Embryonic facial prominence (tissue), 1 donor: ENCODE measurements at regions not wholly inside any gene's neighbourhood (a gene's known extent, or its start where the extent isn't known, plus 50 kb on each side); places are given as distances from the start of the nearest gene placed in this dataset.

Experiments
- DNase-seq: peaks from one replicate; pipeline ENCODE4 v3.0.0-alpha.2; 2016; ENCODE audit errors: extremely low spot score

DNA sequence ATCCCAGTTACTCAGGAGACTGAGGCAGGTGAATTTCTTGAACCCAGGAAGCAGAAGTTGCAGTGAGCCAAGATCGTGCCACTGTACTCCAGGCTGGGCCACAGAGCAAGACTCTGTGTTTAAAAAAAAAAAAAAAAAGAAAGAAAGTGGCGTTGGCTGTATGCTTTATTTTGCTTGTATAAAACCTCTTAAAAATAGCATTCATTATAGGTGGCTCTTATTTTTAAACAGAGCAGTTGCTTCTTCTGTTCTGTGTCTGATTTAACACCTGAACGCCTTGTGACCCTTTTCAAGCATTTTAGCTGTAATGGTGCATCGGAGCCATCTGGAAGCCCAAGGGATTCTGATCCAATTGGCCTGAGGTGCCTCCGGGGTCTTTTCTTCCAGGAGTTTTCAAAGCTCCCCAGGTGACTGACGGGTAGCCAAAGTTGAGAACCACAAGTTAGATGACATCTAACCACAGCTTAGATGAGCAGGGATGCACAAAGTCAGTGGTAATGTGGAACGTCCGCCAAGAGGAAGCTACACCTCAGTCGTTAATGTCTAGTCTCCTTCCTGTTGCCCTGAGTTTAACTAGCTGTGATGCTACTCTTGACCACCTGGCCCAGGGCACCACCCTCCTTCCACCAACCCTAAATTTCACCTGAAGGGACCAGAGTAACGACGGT, 274.6 kb upstream of the KLF6 start:
- no peak for DNase-seq

DNA sequence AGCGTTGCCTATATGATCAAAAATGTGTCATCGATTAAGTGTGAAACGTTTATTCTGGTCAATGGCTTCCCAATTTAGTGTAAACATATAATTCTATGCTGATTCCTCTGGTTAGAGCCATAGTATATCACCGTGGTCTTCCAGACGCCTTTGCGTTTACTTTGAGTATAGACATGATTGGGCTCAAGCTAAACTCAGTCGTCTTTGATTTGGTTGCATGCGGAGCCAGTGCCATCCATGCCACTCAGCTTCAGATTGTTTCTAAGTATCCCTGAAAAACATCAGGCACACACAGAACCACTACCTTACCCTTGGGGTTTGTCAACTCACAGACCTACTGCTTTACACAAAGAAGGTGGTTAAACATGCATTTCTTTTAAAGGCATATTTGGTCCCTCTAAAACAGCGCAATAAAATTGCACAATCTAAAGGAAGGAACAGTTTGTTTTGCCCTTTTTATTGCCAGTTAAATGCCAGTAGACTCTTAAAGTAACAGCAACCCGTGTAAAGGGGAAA, 273.6 kb upstream of the KLF6 start:
- no peak for DNase-seq

DNA sequence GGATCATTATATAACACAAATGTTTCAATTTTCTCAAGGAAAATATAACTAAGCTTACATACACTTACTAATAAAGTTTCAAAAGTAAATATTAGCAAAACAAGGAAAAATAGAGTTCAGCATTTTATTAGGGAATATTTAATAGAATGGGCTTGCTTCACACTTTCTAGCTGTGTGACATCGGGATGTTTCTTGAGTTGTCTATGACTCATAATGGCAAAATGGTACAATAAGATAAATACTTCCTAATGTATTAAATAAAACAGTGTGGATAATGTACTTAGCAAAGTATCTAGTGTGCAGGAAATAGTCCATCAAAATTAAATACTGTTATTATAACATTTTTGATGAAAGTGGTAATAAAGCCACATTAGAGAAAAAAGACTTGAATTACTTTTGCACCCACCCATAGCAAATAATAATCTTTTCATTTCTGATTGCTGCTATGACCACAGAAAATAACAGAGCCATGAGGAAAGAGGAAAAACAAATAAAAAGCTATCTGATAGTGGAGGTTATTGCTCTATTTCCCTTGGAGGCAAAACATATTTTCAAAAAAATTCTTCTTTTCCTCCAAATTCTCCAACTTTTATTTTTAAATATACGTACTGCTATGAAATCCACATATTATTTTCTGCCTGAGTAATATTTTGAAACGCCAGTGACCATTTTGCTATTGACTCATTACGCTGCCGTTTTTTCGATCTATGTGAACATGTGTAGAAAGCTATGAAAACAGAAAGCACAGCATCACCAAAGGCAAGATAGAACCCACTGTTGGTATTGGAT, 272.9 kb upstream of the KLF6 start:
- no peak for DNase-seq

DNA sequence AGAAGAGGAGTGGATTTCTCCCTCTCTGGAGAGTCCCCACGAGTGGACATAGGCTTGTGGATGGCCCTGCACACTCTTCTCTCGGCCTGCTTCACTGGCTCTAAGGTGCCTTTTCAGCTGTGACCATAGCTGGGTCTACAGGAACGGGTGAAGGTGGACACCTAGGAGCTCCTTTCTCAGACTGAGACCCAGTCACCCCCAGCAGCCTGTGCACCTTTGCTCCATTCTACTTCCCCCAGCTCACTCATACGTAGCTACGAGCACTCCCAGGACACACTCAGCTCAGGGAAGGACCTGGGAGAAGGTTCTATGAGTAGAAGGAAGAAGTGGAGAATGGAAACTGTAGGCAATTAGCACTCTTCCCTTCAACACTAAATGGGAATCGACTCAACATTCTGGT, 272.0 kb upstream of the KLF6 start:
- DNase-seq, result no peak

DNA sequence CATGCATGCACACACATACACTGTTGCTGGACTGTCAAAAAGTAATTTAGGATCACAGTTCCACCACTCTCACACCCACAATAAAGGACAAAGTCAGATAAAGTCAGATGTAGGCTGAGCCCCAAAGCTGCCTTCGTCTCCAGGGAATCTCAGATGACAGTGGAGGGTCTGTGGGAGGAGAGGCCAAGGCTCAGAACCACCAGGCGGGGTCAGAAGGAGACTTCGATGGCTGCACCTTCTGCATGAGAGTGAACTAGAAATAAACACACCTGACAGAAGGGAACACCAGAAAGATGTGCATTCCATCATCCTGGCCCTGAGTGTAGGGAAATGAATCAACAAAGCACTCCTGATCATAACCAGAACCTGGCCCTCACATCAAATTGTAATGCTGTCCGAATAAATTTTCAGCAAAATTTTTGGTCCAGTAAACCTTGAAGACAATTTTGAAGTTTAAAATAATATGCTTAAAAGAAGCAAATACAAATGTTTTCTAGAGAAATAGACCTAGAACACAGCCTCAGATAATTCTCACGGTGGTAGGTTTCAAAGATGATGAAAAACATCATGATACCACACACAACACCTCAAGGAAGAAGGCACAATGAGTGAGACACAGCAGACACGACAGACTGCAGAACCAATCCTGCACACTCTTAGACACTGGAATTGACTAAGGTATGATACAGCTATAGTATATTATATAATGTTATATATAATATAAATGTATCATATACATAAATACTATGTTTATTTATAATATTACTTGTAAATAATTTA, 269.8 kb upstream of the KLF6 start:
- no peak for DNase-seq

DNA sequence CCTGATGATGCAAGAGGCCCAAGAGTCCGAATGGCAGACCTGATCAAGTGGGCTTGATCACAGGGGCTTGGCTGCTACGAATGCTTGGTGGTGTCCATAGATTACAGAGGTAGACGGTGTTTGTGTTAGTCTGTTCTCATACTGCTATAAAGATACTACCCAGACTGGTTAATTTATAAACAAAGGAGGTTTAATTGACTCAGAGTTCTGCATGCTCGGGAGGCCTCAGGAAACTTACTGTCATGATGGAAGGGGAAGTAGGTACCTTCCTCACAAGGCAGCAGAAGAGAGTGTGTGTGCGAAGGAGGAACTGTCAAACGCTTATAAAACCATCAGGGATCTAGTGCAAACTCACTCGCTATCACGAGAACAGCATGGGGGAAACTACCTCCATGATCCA, 268.9 kb upstream of the KLF6 start:
- DNase-seq, result no peak

DNA sequence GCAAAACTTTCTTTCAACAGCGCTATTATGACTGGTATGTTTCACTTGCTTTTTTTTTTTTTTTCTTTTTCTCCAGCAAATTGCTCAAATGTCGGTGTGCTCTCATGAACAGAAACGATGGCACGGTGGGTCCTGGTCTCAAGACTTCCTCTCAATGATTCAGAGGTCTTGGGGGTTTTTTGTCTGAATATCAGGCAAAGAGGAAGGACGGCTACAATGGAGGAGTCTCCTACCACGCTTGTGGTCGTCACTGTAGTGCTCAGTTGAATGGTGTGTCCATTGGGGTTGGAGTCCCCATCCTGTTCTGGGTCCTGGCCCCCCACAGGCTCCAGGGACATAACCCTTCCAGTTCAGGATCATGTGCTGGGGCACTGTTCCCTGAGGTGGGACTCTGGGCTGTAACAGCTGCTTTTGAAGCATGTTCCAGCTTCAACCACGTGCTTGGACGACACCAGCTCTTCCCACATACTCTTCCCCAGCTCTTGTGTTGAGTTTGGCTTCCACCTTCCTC, 266.7 kb upstream of the KLF6 start:
- no peak for DNase-seq

DNA sequence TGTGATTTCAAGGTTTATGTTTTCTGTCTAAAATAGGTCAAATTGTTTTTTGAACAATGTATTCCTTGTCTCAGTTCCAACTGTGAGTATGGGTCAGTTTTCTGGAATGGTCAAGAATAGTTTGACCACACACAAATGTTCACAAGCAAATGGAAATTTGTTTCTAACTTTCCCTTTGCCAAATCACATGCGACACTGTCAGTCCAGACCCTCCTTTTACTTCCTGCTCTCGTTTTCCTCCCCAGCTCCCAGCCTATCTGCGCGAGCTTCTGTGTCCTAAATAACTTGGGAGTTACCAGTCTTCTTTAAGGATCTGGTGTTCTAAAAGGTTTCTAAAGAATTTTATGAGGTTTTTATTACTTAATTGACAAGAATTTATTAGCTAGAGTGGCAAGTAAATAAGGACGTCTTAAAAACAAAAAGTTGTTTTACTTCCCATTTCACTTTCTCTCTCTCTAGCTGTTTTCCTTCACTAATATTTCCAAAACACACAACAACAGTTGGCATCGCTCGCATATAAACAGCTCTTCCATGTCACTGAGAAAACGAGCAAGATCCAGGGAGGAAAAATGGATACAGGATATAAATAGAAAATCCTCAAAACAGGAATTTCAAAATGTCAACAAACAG, 266.1 kb upstream of the KLF6 start:
- no peak for DNase-seq

DNA sequence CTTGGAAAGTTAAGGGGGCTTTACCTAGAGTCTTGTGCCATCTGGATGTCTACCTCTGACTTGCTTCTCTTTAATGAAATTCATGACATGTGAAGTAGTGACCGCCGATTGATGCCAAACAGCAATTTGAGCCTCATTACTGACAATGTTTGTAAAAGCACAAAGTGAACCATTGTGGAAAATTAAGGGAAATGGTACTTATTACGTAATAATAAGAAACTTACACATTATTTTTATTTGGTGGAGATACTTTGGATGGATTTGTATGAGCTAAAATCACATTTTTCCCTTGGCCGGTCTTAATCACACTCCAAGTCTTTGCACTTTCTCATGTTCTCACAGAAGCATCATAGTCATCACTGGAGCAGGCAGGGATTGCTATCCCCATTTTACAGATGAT, 265.1 kb upstream of the KLF6 start:
- no peak for DNase-seq

DNA sequence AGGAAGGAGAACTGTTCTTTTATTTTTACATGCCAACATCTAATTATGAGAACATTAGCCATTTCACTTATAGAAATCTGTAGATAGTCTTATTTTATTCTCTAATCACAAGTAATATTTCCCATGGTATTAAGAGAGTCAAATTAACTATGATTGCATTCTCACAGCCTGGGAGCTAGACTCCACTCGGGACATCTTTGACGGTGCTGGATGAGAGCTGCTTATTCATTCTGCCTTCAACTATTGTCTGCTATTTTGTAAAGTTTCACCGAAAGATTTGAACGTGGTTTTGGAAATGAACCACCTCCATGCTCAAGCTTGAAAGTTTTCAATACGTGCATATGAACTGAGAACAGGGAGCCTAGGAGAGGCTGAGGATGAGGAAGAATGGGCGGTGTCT, 264.3 kb upstream of the KLF6 start:
- no peak for DNase-seq

DNA sequence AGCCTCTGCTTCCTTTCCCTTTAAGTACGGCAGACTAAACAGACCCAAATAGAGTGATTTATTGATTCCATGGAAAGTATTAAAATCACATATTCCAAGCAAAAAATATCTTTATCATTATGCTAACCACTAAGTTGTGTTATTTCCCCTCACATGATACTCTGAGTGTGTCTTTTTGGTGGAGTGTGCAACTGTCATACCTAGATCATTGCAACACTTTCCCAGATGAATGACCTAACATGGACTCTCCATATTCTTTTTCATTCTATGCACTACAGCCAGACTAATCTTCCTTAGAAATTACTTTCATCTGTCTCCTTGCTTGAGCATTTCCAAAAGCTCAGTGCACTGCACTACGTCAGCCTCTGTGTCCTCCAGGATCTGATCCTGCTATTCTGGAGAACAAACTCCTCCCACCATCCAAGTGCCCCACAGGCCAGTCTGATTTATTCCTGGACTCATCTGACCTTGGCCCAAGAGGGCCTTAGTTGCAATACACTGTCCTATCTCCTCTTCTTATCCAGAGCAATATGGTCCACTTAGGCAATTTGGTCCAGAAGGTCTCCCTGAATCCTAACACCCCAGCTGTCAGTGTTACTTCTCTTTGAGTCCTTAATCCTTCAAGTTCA, 263.3 kb upstream of the KLF6 start:
- DNase-seq, result no peak

DNA sequence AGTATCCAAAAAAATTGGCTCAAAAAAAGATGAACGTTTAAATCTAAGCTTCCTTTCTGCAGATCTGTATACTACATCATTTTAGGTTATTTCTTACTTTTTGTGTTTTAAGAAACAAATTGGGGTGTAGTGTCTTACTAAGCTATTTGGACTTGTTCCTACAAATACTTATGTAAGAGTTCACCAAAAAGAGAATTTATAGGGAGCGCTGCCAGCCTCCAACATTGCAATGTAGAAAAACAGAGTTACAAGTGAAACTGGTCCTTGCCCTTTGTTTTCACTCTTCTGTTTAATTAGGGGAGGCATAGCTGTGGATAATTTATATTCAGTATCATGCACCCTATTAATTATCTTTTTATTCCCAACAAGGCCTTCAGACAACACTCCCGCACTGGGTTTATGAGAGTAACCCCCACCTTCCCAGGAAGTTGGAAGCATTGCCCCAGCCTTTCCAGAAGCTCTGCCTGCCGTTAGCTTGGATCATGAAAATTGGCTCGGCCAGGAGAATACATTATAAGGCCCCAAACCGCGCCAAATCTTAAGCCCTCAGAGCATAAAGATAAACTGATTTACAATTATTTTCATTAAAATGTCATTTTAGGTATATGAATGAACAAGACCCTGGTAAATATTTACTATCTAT, 261.8 kb upstream of the KLF6 start:
- no peak for DNase-seq

DNA sequence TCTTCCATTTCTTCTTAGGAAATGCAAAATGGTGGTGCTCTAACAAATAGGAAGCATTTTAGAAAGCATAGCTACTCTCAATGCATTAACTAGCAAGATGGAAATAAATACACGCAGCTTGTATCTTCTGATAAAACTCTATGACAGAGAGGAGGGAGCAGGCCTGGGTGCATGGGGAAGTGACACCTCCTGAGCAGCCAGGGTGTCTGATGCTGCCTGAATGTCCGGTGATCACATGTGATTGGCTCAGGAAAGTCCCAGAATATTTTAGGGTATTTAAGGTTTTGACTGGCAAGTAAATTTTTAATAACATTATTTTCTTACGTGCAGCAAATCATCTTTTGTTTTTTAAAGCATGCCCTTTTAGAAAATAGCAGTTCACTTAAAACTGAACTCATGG, 261.0 kb upstream of the KLF6 start:
- no peak for DNase-seq

DNA sequence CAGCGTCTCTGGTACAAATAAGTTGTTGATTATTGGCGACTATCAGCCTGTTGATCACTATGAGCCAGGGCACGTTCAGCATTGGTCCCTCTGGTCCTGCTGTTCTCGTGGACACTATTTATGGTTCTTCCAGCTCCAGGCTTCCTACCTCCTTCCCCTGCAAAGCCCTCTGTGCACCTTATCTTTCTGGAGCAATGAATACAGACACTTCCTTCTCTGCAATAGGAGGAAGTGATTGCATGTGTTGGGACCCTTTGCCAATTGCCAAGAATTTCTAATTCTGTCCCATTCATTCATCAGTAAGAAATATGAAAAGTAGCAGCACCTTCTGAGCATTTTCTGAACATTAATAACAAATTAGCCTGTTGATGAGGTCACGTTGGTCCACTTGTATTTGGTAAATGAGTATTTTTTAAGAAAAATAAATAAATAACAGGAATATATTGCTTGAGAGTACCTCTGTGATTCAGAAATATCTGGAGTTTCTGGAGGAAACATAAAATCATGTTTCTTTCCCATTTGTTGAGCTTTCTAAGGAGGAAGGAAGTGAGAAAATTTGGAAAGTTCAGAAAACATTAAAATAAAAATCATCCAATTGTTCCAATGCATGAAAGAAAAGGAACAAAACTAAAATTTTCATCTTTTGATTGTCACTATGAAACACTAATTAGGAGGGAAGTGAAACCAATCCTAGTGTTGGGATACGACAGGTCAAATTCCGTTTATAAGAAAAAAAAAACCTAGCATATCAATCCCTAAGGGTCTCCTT, 259.1 kb upstream of the KLF6 start:
- no peak for DNase-seq

DNA sequence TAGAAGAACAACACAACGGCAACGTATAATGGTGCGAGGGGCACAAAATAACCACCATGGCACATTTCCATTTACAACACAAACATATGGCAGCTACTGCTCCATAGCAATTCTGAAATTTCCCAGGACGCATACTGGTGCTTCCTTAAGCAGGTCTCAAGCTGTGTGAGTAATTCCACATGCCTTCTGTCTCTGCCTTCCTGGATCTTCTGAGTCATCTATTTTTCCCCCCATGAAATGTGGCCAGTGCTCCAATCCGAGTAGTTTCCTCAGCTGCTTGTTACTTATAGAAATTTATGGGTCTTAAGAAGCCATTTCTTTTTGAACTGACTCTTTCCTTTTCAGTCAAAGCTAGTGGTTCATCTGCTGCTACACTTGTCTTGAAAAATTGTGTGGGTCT, 256.6 kb upstream of the KLF6 start:
- no peak for DNase-seq

DNA sequence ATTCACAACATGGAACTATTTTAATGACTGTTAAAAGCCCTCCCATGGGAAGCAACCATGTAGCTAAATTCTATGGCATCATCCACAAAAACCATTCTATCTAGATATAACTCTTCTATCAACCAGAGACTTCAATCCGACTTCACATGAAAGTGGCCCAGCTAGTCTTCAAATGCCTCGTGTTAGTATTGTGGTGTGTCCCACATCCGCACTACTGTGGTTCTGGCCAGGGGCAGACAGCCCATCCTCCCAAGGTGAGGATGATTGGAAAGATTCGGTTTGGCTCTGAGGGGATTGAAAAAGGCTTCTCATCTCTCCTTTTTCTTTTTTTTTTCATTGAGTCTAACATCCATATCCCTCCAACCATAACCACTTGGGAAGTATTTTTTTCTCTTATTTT, 253.0 kb upstream of the KLF6 start:
- no peak for DNase-seq

DNA sequence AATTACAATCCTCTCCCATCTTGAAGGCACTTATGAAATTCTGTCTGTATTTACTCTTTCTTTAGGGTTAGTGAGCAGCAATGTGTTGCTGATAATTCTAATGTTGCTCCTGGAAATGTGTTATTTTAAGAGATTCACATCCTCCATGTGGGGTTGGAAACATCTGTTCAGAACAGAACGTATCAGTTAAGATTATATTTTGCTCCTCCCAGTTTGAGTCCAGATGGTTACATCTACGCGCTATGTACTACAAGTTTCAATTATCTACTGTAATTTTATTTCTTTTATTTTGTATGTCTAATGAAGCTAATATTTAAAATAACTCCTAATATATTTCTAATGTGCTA, 250.6 kb upstream of the KLF6 start:
- no peak for DNase-seq

DNA sequence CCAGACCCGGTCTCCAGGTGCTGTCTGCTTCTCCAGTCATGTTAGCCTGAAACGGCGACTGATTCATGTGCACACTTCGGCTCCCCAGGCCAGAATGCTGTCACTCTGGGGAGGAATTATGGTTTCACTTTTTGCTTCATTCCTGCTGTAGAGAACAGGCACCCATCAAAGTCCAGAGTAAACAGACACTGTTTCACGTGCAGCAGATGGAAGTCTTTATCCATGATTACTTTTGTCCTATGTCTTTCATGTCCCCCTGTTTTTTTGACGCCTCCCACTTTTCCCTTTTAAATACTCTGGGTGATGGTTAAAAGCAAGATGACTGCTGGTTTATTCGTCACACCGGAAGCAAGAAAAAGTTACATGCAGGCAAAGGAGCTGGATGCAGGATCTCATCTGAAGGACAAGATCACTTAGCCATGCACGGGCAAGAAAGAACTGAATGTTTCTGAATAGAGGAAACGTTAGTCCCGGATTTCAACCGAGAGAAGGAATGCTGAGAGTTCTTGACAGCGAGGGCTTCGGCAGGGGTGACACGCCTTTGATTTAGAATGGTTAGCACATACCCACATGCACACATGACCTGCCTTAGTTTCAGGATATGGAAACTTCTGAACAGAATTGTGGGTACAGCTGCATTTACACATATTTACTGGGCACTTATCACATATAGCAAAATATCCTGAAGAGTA, 250.0 kb upstream of the KLF6 start:
- DNase-seq, result no peak

DNA sequence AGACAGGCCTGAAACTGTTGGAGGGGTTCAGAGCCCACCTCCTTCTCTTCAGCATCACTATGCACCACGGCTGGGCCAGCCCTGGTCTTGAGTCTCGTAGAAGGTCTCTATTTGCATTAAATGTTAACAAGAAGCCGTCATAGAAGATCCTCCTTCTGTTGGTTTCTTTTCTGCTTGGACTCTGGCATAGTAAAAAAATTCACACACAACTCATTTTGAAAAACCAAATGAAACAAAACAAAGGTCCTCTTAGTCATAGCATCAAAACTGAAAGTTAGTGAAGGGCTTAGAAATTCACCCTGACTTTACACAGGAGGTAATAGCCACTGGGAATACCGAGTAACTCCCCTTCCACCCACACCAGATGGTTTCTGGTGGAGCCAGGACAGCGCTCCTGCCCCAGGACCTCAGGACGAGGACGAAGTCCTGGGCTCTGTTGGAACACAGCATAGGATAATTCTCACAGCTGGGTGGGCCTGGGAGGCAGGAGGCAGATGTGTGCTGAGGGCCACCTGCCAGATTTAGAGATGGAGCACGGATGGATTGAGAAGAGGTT, 248.4 kb upstream of the KLF6 start:
- no peak for DNase-seq
